Stimulated activated CD4-positive, alpha-beta T cell treated with anti-CD3 and anti-CD28 coated beads, TNF-alpha, amount 100 ng/mL, for 4 hours (primary cell): ENCODE measurements at regions not wholly inside any gene's neighbourhood (a gene's known extent, or its start where the extent isn't known, plus 50 kb on each side); places are given as distances from the start of the nearest gene placed in this dataset.

Experiments
- DNase-seq, 3 experiments: peaks; one replicate each; pipeline ENCODE4 v3.0.0-alpha.2; 2020; ENCODE audit warnings: low read depth in 3 of 3

GRCh38 chr2:239521518-239521815, 120.6 kb upstream of the HDAC4 start:
- no peak for DNase-seq

DNA sequence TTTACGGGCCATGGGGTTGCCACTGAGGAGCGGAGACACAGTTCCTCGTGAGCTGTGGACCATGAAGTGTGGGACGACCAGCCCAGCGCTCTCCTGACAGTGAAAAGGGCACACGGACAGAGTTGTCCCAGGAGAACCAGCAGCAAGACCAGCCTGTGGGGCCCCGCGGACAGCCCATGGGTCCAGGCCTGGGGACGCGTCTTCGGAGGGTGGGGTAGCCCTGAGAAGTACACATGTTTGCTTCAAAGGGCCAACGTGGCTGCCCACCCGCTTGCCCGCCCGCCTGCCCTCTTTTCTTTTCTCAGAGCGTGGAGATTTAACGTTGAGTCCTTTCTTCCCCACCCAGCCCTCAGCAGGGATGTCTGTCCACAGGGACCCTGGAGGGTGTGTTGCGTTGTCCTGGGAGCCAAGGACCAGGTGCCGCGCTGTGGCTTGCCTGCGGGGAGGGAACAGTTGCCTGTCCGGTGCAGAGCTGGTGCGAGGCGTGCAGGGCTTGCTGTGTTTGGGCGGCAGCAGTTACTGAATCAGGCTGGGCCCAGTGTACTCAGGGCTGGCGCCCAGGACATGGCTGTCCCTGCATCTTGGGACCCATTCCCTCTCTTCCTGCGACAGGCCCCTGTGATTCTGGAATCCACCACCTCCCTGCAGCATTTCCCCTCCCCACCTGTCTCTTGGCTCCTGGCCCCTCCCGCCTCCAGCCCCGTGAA, 120.1 kb upstream of the HDAC4 start:
- DNase-seq: no peak

DNA sequence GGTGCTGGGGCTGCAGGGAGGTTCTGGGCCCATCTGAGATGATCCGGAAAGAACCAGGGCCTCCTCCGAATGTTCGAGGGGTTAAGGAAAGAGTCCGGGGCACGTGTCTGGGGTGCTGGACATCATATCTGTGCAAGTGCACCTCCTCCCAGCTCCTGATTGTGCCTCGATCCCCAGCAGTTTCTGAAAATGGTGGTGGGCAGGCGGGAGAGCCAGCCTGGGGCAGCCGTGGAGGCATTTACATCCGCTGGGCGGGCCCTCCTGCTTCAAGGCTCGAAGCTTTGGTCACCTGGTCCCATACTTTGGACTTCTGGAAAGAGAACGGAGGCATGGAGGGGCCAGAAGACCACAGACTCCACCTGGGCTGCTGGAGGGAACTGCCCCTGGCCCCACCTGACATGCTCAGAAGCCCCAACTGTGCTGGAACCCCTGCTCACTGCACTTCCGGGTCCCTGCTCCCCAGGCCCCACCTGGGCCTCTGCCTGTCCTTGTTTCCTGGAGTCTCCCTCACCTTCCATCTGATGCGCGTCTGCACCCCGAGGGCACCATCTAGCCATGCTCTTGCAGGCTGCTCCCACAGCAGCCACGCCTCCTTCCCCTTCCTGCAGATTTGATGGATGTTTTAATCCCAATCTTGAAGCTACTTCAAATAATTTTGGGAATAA, 119.2 kb upstream of the HDAC4 start:
- no peak for DNase-seq

GRCh38 chr2:239519089-239519920, 118.5 kb upstream of the HDAC4 start:
- DNase-seq: no peak

DNA sequence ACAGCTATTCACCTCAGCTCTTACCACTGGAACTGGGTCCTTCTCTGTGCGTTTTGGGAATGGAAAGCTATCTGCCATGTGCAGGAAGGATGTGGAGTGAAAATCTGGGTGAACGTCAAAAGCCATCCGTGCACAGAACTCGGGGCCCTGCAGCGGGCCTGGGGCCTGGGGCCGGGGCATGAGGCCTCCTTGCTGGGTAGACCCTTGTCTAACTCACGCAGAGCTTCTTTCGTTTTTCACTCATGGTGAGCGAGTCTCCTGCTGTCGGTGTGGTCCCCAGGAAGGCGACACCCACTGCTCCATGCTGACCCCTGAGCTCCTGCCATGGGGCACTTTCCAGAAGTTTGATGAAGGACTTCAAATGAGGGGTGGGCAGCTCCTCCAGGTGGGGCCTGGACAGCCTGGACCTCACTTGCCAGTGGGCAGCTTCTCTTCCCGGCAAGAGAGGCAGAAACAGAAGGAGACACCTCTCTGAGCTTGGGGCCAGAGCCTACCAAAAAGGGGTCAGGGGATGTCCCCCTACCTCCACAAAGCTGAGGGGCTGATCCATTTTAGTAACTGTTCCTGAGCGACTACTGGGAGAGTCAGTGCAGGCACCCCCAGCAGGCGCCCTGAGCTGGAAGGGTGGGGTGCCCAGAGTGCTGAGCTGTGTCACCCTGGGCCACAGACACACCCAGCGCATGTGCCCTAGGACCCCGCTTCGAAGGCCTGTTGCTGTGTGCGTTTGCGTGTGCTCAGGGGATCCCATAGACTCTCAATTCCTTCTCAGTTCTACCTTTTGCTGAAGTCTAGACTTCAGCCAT, 117.7 kb upstream of the HDAC4 start:
- no peak for DNase-seq

DNA sequence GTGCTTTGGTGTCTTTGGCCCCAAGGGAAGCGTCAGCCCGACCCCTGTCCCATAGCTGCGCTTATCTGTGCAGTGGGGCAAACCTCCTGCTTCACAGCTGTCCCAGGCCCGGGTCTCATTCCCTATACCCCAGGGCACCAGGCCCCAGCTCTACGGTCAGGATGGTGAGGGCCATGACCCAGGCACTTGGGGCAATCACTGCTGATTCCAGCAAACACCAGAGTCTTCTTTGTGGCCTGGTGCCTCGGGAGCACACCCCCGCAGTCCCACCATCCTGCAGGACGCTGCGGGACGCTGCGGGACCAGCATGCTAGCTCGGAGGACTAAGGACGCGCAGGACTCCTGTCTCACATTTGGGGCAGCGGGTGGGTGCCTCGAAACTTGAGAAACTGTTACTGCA, 116.9 kb upstream of the HDAC4 start:
- no peak for DNase-seq

DNA sequence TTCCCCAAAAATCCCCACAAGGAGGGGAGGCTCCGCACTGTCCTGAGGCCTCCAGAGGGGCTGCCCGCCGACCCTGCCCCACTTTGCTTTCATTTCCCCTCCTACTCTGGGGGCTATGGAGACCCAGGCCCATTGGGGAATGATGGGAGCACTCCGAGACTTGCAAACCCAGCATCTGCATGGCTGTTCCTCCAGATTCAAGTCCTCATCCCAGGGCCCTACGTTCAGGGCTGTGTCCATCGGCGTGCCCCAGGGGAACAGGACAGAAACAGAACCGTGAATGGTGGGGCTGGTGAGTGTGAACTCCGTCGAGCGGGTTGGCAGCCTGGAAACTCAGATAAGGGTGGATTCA, 116.1 kb upstream of the HDAC4 start:
- no peak for DNase-seq

GRCh38 chr2:239516286-239516953, 115.6 kb upstream of the HDAC4 start:
- no peak for DNase-seq

DNA sequence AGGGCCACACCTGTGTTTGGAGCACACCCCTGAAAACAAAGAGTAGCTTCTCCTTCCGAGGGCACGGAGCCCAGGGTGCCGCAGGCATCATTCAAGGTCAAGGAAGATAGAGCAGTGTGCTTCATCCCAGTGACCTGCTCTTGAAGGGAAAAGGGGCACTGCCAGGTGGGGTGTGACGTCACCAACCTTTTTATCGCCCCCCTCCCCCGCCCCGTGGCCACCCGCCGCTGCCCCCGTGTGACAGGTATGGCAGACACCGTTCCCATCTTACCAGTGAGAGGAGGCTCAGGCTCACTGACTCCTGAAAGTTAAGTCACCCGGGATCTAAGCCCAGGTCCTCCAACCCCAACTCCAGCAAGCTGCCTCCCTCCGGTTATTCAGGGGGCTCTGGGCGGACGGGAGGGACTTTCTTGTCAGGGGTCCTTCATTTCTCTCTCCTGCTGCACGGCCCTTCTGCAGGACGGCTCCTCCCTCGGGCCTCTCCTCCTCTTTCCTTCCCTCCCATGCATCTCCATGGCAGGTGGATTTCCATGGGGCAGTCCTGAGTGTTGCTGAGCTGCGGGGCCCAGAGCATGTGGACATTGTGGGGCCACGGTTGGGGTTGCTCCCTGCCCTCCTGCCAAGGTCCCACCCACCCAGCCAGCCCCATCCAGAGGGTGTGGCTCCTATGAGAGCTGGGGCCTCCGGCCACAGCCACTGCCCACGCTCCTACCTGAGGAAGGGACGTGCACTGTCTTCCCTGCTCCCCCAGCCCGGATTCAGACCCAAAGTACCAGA, 114.1 kb upstream of the HDAC4 start:
- no peak for DNase-seq

DNA sequence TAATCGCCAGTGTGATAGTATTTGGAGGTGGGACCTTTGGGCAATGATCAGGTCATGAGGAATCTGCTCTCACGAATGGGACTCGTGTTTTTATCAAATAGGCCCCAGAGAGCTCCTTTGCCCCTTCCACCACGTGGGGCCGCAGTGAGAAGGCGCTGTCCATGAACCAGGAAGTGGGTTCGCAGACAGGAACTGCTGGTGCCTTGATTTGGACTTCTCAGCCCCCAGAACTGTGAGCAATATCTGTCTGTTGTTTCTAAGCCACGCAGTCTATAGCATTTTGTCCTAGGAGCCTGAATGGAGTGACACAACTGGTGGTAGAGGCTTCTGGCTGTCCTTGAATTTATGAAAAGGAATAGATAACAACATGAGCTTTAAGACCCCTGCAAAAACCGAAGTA, 111.2 kb upstream of the HDAC4 start:
- DNase-seq: no peak

DNA sequence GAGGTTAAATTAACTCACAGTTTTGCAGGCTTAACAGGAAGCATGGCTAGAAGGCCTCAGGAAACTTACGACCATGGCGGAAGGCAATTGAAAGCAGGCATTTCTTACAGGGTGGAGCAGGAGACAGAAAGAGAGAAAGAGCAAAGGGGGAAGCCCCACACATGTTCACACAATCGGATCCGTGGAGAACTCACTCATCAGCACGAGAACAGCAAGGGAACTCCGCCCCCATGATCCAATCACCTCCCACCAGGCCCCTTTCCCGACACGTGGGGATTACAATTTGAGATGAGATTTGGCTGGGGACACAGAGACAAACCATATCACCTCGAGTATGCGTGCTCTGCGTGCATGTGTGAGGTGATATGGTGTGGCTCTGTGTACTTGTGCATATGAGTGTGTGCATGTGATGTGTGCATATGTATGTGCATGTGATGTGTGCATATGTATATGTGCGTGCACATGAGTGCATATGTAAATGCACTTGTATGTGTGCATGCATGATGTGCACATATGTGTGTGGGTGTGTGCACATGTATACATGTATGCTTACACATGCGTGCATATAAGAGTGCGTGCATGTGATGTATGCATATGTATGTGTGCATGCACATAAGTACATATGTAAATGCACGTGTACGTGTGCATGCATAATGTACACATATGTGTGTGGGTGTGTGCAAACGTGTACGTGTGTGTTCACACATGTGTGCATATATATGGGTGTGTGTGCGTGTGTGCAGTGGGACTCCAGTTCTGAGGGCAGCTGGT, 108.7 kb upstream of the HDAC4 start:
- DNase-seq: no peak

- DNase-seq: no peak
Observed at GRCh38 chr2:239508261-239508660, 107.4 kb upstream of the HDAC4 start.

- no peak for DNase-seq
Observed at GRCh38 chr2:239507576-239508258, 106.9 kb upstream of the HDAC4 start.

DNA sequence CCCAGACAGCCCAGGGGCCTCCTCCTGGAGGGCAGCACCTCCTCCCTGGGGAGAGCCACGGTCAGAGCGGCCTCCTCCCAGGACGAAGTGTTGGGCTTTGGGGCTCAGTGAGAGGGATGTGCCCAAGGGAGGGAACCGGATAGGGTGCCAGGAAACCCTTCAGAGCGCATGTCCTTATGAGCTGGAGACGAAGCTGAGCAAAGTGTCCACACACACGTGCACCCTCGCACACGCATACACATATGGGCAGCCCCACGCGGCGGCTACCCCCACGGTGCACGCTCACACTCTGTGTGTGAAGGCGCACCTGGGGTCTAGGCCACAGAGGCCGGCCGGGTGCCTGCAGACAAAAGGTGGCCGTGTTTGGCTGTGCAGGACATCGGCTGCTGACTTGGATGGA, 106.1 kb upstream of the HDAC4 start:
- no peak for DNase-seq

- DNase-seq: no peak
Observed at GRCh38 chr2:239506101-239506857, 105.5 kb upstream of the HDAC4 start.

GRCh38 chr2:239504643-239505235, 103.9 kb upstream of the HDAC4 start:
- DNase-seq: no peak

- DNase-seq: no peak
Observed at GRCh38 chr2:239502430-239503186, 101.8 kb upstream of the HDAC4 start.
